NCI-H2107 treated with DMSO at 0.1 percent for 48 hours (cell line): ENCODE measurements at regions not wholly inside any gene's neighbourhood (a gene's known extent, or its start where the extent isn't known, plus 50 kb on each side); places are given as distances from the start of the nearest gene placed in this dataset.

Experiments
- DNase-seq: peaks from one replicate; lab custom pipeline; 2025; ENCODE audit not compliant: unreplicated experiment; lab: John Stamatoyannopoulos, UW

GRCh38 chr7:18200266-18200665 lies 172.6 kb upstream of the PRPS1L1 start:
- DNase-seq = no peak

- DNase-seq = no peak
These were observed 173.2 kb upstream of the PRPS1L1 start for GRCh38 chr7:18200855-18201254.

- DNase-seq = no peak
These were observed 173.7 kb upstream of the PRPS1L1 start for GRCh38 chr7:18201350-18201749.

GRCh38 chr7:18202315-18203045 lies 174.8 kb upstream of the PRPS1L1 start:
- DNase-seq = no peak

GRCh38 chr7:18206331-18206730 lies 178.7 kb upstream of the PRPS1L1 start:
- DNase-seq = no peak

GRCh38 chr7:18208921-18209320 lies 181.3 kb upstream of the PRPS1L1 start:
- no peak for DNase-seq

- DNase-seq = no peak
These were observed 182.7 kb upstream of the PRPS1L1 start for GRCh38 chr7:18210377-18210776.

GRCh38 chr7:18210788-18211187 lies 183.1 kb upstream of the PRPS1L1 start:
- no peak for DNase-seq

- DNase-seq = no peak
These were observed 184.7 kb upstream of the PRPS1L1 start for GRCh38 chr7:18212308-18212707.

- DNase-seq = no peak
These were observed 185.1 kb upstream of the PRPS1L1 start for GRCh38 chr7:18212758-18213157.

- DNase-seq = no peak
These were observed 186.0 kb upstream of the PRPS1L1 start for GRCh38 chr7:18213652-18214051.

- no peak for DNase-seq
These were observed 188.6 kb upstream of the PRPS1L1 start for GRCh38 chr7:18216270-18216669.

GRCh38 chr7:18221377-18222293 lies 194.0 kb upstream of the PRPS1L1 start:
- DNase-seq = no peak

- DNase-seq = no peak
These were observed 195.0 kb upstream of the PRPS1L1 start for GRCh38 chr7:18222636-18223035.

- no peak for DNase-seq
These were observed 196.5 kb upstream of the PRPS1L1 start for GRCh38 chr7:18224138-18224537.

- no peak for DNase-seq
These were observed 197.4 kb upstream of the PRPS1L1 start for GRCh38 chr7:18225067-18225466.

GRCh38 chr7:18226598-18226997 lies 199.0 kb upstream of the PRPS1L1 start:
- no peak for DNase-seq

- DNase-seq = no peak
These were observed 201.0 kb upstream of the PRPS1L1 start for GRCh38 chr7:18228686-18229085.

GRCh38 chr7:18230271-18230670 lies 202.6 kb upstream of the PRPS1L1 start:
- DNase-seq = no peak

GRCh38 chr7:18231854-18232253 lies 204.2 kb upstream of the PRPS1L1 start:
- DNase-seq = no peak

GRCh38 chr7:18234519-18234918 lies 206.9 kb upstream of the PRPS1L1 start:
- no peak for DNase-seq

GRCh38 chr7:18235819-18236218 lies 208.2 kb upstream of the PRPS1L1 start:
- DNase-seq = no peak
